Ishikawa (cell line): ENCODE measurements at regions not wholly inside any gene's neighbourhood (a gene's known extent, or its start where the extent isn't known, plus 50 kb on each side); places are given as distances from the start of the nearest gene placed in this dataset.

Source experiments
- CEBPB ChIP-seq: IDR thresholded peaks from 2 replicates; pipeline ENCODE4 v1.6.1; 2012
- CREB1 ChIP-seq: IDR thresholded peaks from 2 replicates; pipeline ENCODE4 v1.6.1; 2012; ENCODE audit warnings: low read depth
- EGR1 ChIP-seq: IDR thresholded peaks from 2 replicates; pipeline ENCODE4 v1.6.1; 2012
- EP300 ChIP-seq: IDR thresholded peaks from 2 replicates; pipeline ENCODE4 v1.6.1; 2012; ENCODE audit warnings: borderline replicate concordance
- FOXM1 ChIP-seq: IDR thresholded peaks from 2 replicates; pipeline ENCODE4 v1.6.1; 2012; ENCODE audit warnings: low read depth, borderline replicate concordance
- NFIC ChIP-seq: IDR thresholded peaks from 2 replicates; pipeline ENCODE4 v1.6.1; 2012
- RAD21 ChIP-seq: IDR thresholded peaks from 2 replicates; pipeline ENCODE4 v1.6.1; 2012; ENCODE audit warnings: low read depth
- REST ChIP-seq: IDR thresholded peaks from 2 replicates; pipeline ENCODE4 v1.6.1; 2012; ENCODE audit warnings: low read depth, mild to moderate bottlenecking
- TAF1 ChIP-seq: IDR thresholded peaks from 2 replicates; pipeline ENCODE4 v1.6.1; 2012; ENCODE audit warnings: low read depth, mild to moderate bottlenecking
- TCF12 ChIP-seq: IDR thresholded peaks from 2 replicates; pipeline ENCODE4 v1.6.1; 2012; ENCODE audit warnings: low read depth
- TEAD4 ChIP-seq: IDR thresholded peaks from 2 replicates; pipeline ENCODE4 v1.6.1; 2012
- USF1 ChIP-seq: IDR thresholded peaks from 2 replicates; pipeline ENCODE4 v1.6.1; 2012
- YY1 ChIP-seq: IDR thresholded peaks from 2 replicates; pipeline ENCODE4 v1.6.1; 2012; ENCODE audit warnings: low read depth
- ZBTB7A ChIP-seq: IDR thresholded peaks from 2 replicates; pipeline ENCODE4 v1.6.1; 2012; ENCODE audit warnings: low read depth
- TF ChIP-seq, protein P1 (sequence below): IDR thresholded peaks from 2 replicates; pipeline ENCODE4 v1.6.1; 2012

- no peak for TF ChIP-seq REST
- TF ChIP-seq USF1 = no peak
- no peak for TF ChIP-seq TEAD4
- no peak for TF ChIP-seq YY1
- TF ChIP-seq, protein P1, sequence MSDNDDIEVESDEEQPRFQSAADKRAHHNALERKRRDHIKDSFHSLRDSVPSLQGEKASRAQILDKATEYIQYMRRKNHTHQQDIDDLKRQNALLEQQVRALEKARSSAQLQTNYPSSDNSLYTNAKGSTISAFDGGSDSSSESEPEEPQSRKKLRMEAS = no peak
- no peak for TF ChIP-seq CEBPB
- no peak for TF ChIP-seq NFIC
Observed at GRCh38 chr7:109964780-109965179, 1126.1 kb upstream of the LRRN3 start.

DNA sequence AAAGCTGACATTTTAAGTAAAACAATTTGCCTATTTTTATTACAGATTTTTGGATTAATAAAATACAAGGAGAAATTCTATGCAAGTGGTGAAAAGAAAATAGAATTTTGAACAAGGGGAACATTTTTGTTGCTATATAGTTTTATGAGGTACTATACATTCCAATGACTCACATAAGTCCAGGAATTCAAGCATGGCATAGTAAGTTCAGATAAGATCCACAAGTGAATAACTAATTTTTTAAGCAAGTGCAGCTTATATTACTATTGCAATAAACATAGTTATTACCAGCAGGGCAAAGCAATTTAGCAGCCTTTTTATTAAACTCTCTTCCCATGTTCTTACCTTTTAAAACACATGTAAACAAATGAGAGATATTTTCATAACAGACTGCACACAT, 1123.5 kb upstream of the LRRN3 start:
- TF ChIP-seq EP300 (no peak), CEBPB (no peak), RAD21 (no peak), EGR1 (no peak), FOXM1 (no peak)
- TF ChIP-seq, protein P1 = no peak

DNA sequence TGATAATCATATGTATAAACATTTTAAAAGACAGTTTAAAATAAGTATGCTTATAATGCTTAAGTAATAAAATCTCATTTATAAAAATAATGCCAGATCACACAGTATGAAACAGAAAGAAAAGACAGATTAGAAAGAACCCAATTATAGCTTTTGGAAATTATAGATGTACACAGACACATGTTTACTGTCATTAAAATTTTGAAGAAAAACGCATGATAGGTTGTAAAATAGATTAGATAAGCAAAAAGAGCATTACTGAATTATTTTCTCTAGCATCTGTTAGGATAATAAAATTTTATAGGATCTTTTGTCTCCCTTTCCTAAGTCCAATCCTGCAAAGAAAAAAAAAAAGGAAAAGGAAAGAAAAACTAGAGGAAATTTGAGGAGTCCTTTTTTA, 1107.3 kb upstream of the LRRN3 start:
- no peak for TF ChIP-seq TEAD4
- no peak for TF ChIP-seq RAD21
- no peak for TF ChIP-seq CEBPB
- TF ChIP-seq, protein P1 = no peak
- no peak for TF ChIP-seq YY1

DNA sequence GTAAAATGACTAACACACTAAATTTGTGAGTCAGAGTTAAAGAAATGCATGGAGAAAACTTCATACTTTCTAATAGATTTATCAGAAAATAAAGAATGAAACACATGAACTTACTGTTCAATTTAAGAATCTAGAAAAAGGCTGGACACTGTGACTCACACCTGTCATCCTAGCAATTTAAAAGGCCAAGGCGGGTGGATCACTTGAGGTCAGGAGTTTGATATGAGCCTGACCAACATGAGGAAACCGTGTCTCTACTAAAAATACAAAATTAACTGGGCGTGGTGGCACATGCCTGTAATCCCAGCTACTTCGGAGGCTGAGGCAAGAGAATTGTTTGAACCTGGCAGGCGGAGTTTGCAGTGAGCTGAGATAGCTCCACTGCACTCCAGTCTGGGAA, 1106.2 kb upstream of the LRRN3 start:
- TF ChIP-seq USF1 (no peak), EGR1 (no peak), TAF1 (no peak), REST (no peak), NFIC (no peak), FOXM1 (no peak), TEAD4 (no peak)

DNA sequence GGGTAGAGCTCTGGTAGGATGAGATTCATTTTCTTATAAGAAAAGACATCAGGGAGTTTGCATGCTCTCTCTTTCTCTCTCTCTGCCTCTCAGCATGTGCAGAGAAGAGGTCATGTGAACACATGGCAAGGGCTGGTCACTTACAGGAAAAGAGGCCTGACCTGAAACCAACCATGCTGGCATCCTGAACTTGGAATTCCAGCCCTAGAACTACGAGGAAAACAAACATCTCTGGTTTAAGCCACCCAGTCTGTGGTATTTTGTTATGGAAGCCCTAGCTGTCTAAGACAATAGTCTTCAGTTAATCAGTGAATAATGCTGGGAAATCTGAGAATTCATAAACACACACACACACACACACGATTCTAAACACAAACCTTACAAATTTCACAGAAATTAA, 1104.2 kb upstream of the LRRN3 start:
- TF ChIP-seq FOXM1 (no peak), CREB1 (no peak), CEBPB (no peak), TEAD4 (no peak), EGR1 (no peak), USF1 (no peak), YY1 (no peak), REST (no peak), TAF1 (no peak), ZBTB7A (no peak)

DNA sequence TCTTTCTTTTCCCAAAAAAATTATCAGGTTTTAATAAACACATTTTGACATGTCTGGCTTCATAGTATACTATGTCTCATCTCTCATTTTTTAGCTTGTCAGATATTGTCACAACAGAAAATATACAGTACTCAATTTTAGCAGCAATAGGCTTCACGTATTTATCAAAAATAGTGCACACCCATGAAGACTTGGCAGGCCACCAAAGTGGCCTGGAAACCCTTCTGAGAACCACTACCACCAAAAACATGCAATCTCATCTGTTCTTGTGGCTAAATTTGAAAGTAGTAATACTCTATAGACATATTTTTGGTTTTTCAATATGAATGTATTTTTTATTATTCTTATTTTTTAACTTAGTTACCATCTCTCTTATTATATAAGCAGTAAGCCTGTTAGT, 1094.5 kb upstream of the LRRN3 start:
- TF ChIP-seq, protein P1 = no peak
- TF ChIP-seq EGR1 (no peak), REST (no peak), TCF12 (no peak)
